ENCODE measurements at regions not wholly inside any gene's neighbourhood (a gene's known extent, or its start where the extent isn't known, plus 50 kb on each side); places are given as distances from the start of the nearest gene placed in this dataset.

DNA sequence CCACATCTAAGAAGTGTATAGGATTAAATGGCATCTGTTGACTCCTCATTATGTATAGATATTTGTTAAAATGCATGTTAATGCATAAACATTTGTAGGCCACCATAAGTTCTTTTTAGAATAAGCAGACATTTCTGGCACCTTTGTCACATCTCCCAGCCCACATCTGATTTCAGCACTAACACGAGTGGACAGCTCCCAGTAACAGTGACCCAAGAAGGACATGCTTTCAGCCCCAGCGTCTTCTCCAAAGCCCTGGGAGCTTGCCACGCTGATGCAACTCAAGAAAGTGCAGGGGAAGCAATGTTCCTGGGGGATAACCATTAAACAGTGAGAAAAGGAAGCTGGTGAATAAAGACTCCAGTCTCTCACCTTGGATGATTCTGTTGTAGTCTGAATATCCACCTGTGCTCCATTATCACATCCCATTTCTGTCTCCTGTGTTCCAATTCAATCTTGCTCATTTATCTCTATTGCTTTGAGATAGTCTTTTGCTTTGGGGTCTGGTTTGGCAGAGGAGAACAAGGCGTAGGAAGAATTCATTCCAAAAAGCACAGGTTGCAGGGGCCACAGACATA is 182.6 kb upstream of the THSD7B start:
- no peaks in the 10 kb centered on the region for H3K9me3 ChIP-seq
- H3K36me3 ChIP-seq: no peaks in the 10 kb centered on the region
- no peaks in the 10 kb centered on the region for H3K27me3 ChIP-seq
- H3K4me1 ChIP-seq: no peaks in the 10 kb centered on the region
- TF ChIP-seq POLR2AphosphoS5 (IDR thresholded peaks at IDR 0.05) (no peak), POLR2A (IDR thresholded peaks at IDR 0.05) (no peak), EP300 (IDR thresholded peaks at IDR 0.05) (no peak)
- TF ChIP-seq, protein P1, sequence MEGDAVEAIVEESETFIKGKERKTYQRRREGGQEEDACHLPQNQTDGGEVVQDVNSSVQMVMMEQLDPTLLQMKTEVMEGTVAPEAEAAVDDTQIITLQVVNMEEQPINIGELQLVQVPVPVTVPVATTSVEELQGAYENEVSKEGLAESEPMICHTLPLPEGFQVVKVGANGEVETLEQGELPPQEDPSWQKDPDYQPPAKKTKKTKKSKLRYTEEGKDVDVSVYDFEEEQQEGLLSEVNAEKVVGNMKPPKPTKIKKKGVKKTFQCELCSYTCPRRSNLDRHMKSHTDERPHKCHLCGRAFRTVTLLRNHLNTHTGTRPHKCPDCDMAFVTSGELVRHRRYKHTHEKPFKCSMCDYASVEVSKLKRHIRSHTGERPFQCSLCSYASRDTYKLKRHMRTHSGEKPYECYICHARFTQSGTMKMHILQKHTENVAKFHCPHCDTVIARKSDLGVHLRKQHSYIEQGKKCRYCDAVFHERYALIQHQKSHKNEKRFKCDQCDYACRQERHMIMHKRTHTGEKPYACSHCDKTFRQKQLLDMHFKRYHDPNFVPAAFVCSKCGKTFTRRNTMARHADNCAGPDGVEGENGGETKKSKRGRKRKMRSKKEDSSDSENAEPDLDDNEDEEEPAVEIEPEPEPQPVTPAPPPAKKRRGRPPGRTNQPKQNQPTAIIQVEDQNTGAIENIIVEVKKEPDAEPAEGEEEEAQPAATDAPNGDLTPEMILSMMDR (IDR thresholded peaks at IDR 0.05): no peak
- H3K27ac ChIP-seq: no peak overlapping the region
- WGBS: 15% methylated on average over 4 of the region's 4 CpGs
- H3K4me3 ChIP-seq: no peak overlapping the region
- DNase-seq (ENCODE audit: low spot score in 2 of 2): no peak

DNA sequence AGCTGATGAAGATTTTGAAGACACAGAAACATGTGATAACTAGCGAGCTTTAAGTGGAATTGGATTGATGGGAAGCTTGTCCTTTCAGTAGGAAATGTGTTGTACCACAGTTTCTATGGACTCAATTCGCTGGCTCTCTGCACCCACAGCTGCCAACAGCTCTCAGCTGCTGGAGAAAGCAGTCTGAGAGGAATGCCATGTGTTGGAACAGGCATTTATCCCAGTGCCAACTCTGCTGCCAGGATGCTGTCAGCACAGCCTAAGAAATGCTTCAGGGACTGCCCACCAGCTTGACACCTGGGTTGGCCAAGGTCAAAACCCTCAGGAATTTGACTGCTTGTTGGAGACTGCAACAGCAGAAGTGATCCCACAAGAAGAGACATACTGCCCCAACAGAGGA is 193.0 kb upstream of the THSD7B start:
- no peak overlapping the region for H3K27ac ChIP-seq
- H3K4me3 ChIP-seq: no peak overlapping the region
- no peaks in the 10 kb centered on the region for H3K4me1 ChIP-seq
- no peak for DNase-seq (ENCODE audit: low spot score in 2 of 2)
- no peak for TF ChIP-seq EP300 (IDR thresholded peaks at IDR 0.05)
- TF ChIP-seq, protein P1 (IDR thresholded peaks at IDR 0.05): no peak
- TF ChIP-seq POLR2A (IDR thresholded peaks at IDR 0.05): no peak
- no peak for TF ChIP-seq POLR2AphosphoS5 (IDR thresholded peaks at IDR 0.05)
- WGBS: 29% methylated on average over 2 of the region's 2 CpGs
- H3K36me3 ChIP-seq: no peaks in the 10 kb centered on the region
- no peaks in the 10 kb centered on the region for H3K9me3 ChIP-seq
- no peaks in the 10 kb centered on the region for H3K27me3 ChIP-seq

DNA sequence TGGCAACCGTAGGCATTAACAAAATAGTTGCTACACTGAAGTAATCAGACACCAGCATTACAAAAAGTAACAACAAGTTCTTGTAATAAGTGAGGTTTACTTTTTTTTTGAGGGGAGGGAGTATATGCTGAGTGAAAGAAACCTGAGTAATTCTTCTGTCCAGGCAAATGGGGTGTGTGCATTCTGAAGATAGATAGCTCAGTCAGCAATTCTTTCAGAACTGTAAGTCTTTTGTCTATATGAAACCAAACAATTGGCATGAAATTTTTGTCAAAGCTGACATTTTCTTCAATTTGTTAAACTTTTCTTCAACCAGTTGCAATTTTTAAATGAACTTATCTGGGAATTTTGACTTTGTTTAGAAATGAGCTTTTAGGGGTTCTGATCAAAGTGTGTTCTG is 208.1 kb upstream of the THSD7B start:
- DNase-seq (ENCODE audit: low spot score in 2 of 2): no peak
- no peaks in the 10 kb centered on the region for H3K4me1 ChIP-seq
- H3K9me3 ChIP-seq: no peaks in the 10 kb centered on the region
- no peaks in the 10 kb centered on the region for H3K27me3 ChIP-seq
- TF ChIP-seq POLR2AphosphoS5 (IDR thresholded peaks at IDR 0.05) (no peak), EP300 (IDR thresholded peaks at IDR 0.05) (no peak), POLR2A (IDR thresholded peaks at IDR 0.05) (no peak)
- TF ChIP-seq, protein P1 (IDR thresholded peaks at IDR 0.05): no peak
- 80% methylated on average over 1 of the region's 1 CpG for WGBS
- H3K4me3 ChIP-seq: no peak overlapping the region
- H3K27ac ChIP-seq: no peak overlapping the region
- H3K36me3 ChIP-seq: no peaks in the 10 kb centered on the region

DNA sequence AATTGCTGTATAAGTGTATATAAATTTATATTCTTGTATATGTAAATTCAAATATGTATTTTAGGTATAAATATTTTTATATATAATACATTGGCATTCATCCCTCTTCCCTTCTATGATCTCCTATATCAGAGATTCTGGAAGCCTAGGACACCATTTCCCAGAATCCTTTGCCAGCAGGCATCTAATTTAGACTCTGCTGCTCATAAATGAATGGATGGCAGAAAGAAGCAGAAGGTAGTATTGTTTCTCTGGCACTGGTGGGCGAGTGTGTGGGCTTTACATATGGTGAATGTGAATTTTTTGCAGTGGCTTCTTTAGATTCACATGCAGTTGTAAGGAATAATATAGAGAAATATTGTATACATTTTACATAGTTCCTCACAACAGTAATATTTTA is 215.2 kb upstream of the THSD7B start:
- H3K36me3 ChIP-seq: no peaks in the 10 kb centered on the region
- TF ChIP-seq POLR2AphosphoS5 (IDR thresholded peaks at IDR 0.05) (no peak), EP300 (IDR thresholded peaks at IDR 0.05) (no peak), POLR2A (IDR thresholded peaks at IDR 0.05) (no peak)
- TF ChIP-seq, protein P1 (IDR thresholded peaks at IDR 0.05): no peak
- H3K27ac ChIP-seq: no peak overlapping the region
- WGBS: 33% methylated on average over 1 of the region's 1 CpG
- no peak overlapping the region for H3K4me3 ChIP-seq
- no peaks in the 10 kb centered on the region for H3K27me3 ChIP-seq
- no peaks in the 10 kb centered on the region for H3K4me1 ChIP-seq
- no peak for DNase-seq (ENCODE audit: low spot score in 2 of 2)
- H3K9me3 ChIP-seq: no peaks in the 10 kb centered on the region

DNA sequence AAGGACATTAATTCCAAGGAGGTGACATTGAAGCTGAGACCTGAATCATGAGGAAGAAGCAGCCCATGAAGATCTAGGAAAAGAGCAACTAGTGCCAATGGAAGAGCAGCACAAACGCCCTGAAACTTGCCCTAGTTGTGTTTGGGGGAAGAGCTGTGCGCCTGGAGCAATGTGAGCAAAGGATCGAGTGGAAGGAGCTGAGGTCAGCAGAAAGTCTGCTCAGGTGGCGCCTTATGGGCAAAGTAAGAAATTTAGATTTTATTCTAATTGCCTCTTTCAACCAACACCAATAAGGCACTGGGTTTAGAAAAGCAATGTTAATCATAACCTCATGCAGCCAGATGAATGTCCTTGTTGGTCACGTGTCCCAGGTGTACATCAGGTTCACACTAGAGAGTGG is 226.0 kb upstream of the THSD7B start:
- no peaks in the 10 kb centered on the region for H3K4me1 ChIP-seq
- no peak overlapping the region for H3K27ac ChIP-seq
- TF ChIP-seq POLR2AphosphoS5 (IDR thresholded peaks at IDR 0.05): no peak
- no peak for TF ChIP-seq EP300 (IDR thresholded peaks at IDR 0.05)
- TF ChIP-seq, protein P1 (IDR thresholded peaks at IDR 0.05): no peak
- TF ChIP-seq POLR2A (IDR thresholded peaks at IDR 0.05): no peak
- H3K36me3 ChIP-seq: no peaks in the 10 kb centered on the region
- H3K4me3 ChIP-seq: no peak overlapping the region
- H3K27me3 ChIP-seq: no peaks in the 10 kb centered on the region
- no peaks in the 10 kb centered on the region for H3K9me3 ChIP-seq
- WGBS: 81% methylated on average over 5 of the region's 5 CpGs
- no peak for DNase-seq (ENCODE audit: low spot score in 2 of 2)
